BJ (cell line): ENCODE measurements at regions not wholly inside any gene's neighbourhood (a gene's known extent, or its start where the extent isn't known, plus 50 kb on each side); places are given as distances from the start of the nearest gene placed in this dataset.

Experiments used
- CTCF ChIA-PET: fragments of 350-600 bp; formaldehyde crosslinking; extraction: SDS; loops from one replicate; lab custom pipeline; 2021; ENCODE audit warnings: antibody characterized with exemption, inconsistent platforms; lab: Yijun Ruan, JAX
- POLR2A ChIA-PET: fragments of 300-600 bp; sonication (Branson Sonifier 250); formaldehyde crosslinking; extraction: SDS; loops from one replicate; lab custom pipeline; 2021; ENCODE audit warnings: antibody characterized with exemption; lab: Charles Lee
- DNase-seq: peaks from one replicate; pipeline ENCODE4 v3.0.0-alpha.2; 2011; ENCODE audit warnings: low read depth
- H3K27me3 ChIP-seq: 2 replicates; pipeline ENCODE4 v1.6.0; 2011; ENCODE audit warnings: low read length; ENCODE audit not compliant: control insufficient read depth, insufficient read depth
- H3K36me3 ChIP-seq: 2 replicates; pipeline ENCODE4 v1.5.1; 2011; ENCODE audit warnings: low read length; ENCODE audit not compliant: control insufficient read depth, insufficient read depth
- H3K4me3 ChIP-seq: 2 replicates; pipeline ENCODE4 v1.5.1; 2011; ENCODE audit warnings: low read depth, mild to moderate bottlenecking, control low read depth, low read length
- TF ChIP-seq, protein P1 (sequence below): IDR thresholded peaks from 2 replicates; pipeline ENCODE4 v1.5.1; 2011; ENCODE audit warnings: low read depth, mild to moderate bottlenecking, control low read depth, inconsistent platforms, low read length, moderate library complexity; ENCODE audit not compliant: insufficient read depth

DNA sequence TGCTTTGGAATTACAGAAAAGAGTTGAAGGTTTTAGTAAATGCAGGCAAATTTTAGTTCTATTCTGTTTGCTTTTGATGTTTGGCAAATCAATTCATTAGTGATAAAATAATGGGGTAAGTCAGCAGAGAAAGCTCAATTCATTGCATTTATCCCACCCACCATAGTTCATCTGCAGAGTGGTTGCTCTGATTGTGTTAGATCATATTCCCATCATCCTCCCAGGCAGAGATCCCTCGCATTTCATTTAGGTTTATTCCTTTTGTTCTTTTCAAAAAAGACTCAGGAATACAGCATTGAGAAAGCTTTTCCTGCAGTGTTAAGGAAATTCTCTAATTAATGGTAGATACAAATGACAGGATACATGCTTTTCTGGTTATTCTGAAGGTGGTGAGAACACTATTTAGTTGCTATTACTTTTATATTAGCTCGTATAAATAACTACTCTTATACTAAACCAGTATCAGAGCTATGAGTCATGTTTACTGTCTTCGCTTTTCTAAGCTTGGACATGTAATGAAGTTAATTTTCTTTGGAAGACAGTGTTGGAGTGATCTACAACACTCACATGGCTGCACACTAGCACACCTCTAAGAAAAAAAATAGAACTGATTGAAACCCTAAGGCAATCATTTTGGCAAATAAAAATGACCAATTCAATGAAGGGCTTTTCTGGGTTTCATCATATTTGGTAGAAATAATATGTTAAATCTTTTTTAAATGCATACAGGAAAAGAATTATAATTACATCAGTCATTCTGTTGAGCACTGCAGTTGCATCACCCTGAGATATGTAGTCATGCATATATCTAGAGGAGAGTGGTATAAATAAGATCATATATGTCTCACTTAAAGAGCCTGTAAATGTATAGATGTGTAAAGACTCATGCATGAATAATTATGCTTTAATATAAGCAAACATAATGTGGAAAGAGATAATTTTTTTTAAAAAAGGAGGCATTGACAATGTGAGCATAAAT lies 351.6 kb downstream of the PCDH7 start:
- H3K27me3 ChIP-seq = no peaks in the 10 kb centered on the region
- TF ChIP-seq, protein P1, sequence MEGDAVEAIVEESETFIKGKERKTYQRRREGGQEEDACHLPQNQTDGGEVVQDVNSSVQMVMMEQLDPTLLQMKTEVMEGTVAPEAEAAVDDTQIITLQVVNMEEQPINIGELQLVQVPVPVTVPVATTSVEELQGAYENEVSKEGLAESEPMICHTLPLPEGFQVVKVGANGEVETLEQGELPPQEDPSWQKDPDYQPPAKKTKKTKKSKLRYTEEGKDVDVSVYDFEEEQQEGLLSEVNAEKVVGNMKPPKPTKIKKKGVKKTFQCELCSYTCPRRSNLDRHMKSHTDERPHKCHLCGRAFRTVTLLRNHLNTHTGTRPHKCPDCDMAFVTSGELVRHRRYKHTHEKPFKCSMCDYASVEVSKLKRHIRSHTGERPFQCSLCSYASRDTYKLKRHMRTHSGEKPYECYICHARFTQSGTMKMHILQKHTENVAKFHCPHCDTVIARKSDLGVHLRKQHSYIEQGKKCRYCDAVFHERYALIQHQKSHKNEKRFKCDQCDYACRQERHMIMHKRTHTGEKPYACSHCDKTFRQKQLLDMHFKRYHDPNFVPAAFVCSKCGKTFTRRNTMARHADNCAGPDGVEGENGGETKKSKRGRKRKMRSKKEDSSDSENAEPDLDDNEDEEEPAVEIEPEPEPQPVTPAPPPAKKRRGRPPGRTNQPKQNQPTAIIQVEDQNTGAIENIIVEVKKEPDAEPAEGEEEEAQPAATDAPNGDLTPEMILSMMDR = no peak
- no peak overlapping the region for H3K4me3 ChIP-seq
- no peak for DNase-seq
- H3K36me3 ChIP-seq = no peaks in the 10 kb centered on the region
- CTCF ChIA-PET = interaction anchor here (1.1 kb wide), 1 partner anchor 350 kb away, joined by 3 read pairs; no protein-coding TSS in a partner anchor
- POLR2A ChIA-PET = no interaction called here

DNA sequence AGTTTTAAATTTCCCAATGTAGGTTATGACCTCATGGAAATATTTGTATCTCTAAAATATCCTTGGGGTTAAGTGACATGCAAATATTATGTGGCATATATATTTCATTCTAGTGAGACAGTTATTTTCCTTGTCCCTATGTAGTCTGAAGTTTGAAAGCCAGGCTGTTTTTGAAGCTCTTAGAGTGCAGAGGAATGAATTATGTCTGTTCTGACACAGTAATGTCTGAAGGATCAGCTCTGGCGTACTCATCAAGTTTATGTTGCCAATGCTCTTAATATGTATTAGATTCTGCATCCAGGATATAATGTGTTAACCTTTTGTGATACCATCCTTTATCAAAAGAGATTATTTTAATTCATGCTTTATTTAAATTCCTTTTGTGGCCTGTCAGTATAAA lies 355.8 kb downstream of the PCDH7 start:
- H3K4me3 ChIP-seq = no peak overlapping the region
- no peaks in the 10 kb centered on the region for H3K36me3 ChIP-seq
- TF ChIP-seq, protein P1 = no peak
- CTCF ChIA-PET = interaction anchor here (1.4 kb wide), 1 partner anchor 10 kb away, joined by 3 read pairs; no protein-coding TSS in a partner anchor
- POLR2A ChIA-PET = no interaction called here
- no peak for DNase-seq
- H3K27me3 ChIP-seq = no peaks in the 10 kb centered on the region

DNA sequence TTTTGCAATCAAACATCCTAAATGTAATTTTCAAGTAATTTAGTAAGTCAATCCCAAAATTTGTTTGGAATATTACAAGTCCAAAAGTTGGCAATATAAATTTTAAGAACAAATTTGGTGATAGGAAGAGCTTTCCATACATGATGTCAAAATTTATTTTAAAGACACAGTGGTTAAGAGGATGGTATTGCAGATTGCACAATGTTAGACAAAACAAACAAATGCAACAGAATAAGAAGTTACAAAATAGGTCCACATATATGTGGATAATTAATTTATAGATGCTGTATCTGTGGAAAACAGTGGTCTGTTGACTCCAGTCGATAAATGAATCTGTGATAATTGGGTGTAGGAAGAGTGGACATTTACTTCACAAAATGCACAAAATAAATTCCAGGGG lies 358.5 kb downstream of the PCDH7 start:
- DNase-seq = no peak
- ChIA-PET POLR2A (no interaction called here), CTCF (interaction anchor here (0.6 kb wide), 1 partner anchor 9 kb away, joined by 3 read pairs; no protein-coding TSS in a partner anchor)
- Histone ChIP-seq H3K4me3 (no peak overlapping the region), H3K27me3 (no peaks in the 10 kb centered on the region), H3K36me3 (no peaks in the 10 kb centered on the region)
- TF ChIP-seq, protein P1 = no peak

DNA sequence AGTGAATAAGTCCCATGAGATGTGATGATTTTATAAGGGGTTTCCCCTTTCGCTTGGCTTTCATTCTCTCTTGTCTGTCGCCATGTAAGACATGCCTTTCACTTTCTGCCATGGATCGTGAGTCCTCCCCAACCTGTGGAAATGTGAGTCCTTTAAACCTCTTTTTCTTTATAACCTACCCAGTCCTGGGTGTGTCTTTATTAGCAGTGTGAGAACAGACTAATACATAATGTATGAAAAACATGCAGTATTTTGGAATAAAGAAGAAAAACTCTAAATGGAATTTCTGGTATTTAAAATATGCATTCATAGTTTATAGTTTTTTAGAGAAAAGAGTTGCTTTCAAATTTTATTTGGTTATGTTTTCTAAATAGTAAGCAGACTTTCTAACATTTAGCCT lies 360.7 kb downstream of the PCDH7 start:
- no peaks in the 10 kb centered on the region for H3K36me3 ChIP-seq
- POLR2A ChIA-PET = no interaction called here
- CTCF ChIA-PET = no interaction called here
- no peaks in the 10 kb centered on the region for H3K27me3 ChIP-seq
- peak; percentile 2 for DNase-seq
- no peak overlapping the region for H3K4me3 ChIP-seq
- TF ChIP-seq, protein P1 = no peak

DNA sequence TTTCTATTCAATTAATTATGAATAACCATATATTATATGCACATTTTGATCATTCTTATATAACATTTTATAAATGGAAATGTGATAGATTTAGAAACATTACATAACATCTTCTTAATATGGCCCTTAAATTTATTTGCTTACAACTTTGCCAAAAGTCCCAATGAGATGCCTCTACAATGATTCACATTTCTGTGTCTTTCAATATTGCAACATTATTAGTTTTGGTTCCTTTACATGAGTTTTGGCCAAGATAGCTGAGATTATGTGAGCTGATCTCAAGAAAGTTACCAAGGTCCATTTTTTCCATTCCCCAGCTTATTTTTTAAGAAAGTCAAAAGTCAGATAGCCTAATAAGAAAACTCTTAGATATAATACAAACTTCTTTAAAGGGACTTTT lies 361.2 kb downstream of the PCDH7 start:
- ChIA-PET POLR2A (no interaction called here), CTCF (no interaction called here)
- TF ChIP-seq, protein P1 = no peak
- Histone ChIP-seq H3K4me3 (no peak overlapping the region), H3K36me3 (no peaks in the 10 kb centered on the region), H3K27me3 (no peaks in the 10 kb centered on the region)
- peak; percentile 74 for DNase-seq
